Erythroblast (primary cell): ENCODE measurements at regions not wholly inside any gene's neighbourhood (a gene's known extent, or its start where the extent isn't known, plus 50 kb on each side); places are given as distances from the start of the nearest gene placed in this dataset.

ENCODE experiments used
- DNase-seq, 2 experiments: peaks; one replicate each; lab custom pipeline; 2025; lab: John Stamatoyannopoulos, UW
- GATA1 ChIP-seq: IDR thresholded peaks from 2 replicates; pipeline ENCODE4 v1.6.1; 2011; ENCODE audit warnings: low read depth, mild to moderate bottlenecking, control low read depth, low read length, moderate library complexity
- POLR2A ChIP-seq: IDR thresholded peaks from 2 replicates; pipeline ENCODE4 v1.6.1; 2011; ENCODE audit warnings: mild to moderate bottlenecking, low read length

- no peak for TF ChIP-seq POLR2A
- no peak for DNase-seq
These were observed 161.0 kb downstream of the SPATA31D1 start for GRCh38 chr9:82149501-82149946.

DNA sequence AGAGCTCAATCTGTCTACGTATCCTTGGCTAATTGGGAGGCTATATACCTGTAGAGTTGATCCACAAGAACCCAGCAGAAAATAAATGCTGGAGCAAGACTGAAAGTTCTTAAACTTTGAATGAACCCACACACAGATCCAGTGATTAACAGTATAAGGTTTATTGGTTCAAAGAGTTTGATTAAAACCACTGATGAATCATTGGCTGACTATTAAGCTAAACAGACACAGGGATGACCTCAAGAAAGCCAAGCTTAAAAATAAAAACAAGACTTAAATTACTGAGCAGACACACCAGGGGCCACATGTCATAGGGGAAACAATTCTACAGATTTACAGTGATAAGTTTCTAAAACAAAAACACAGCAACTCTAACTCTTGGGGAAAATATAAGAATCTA is 163.6 kb downstream of the SPATA31D1 start:
- TF ChIP-seq GATA1, result no peak
- TF ChIP-seq POLR2A, result no peak

GRCh38 chr9:82153032-82153431 is 164.5 kb downstream of the SPATA31D1 start:
- TF ChIP-seq GATA1 (no peak), POLR2A (no peak)
- DNase-seq, result no peak

More for the DNA sequence above, 163.6 kb downstream of the SPATA31D1 start:
- DNase-seq, result no peak

GRCh38 chr9:82154573-82154972 is 166.0 kb downstream of the SPATA31D1 start:
- no peak for TF ChIP-seq GATA1
- no peak for TF ChIP-seq POLR2A
- no peak for DNase-seq

- TF ChIP-seq GATA1 (no peak), POLR2A (no peak)
- DNase-seq, result no peak
These were observed 173.3 kb downstream of the SPATA31D1 start for GRCh38 chr9:82161876-82162275.

DNA sequence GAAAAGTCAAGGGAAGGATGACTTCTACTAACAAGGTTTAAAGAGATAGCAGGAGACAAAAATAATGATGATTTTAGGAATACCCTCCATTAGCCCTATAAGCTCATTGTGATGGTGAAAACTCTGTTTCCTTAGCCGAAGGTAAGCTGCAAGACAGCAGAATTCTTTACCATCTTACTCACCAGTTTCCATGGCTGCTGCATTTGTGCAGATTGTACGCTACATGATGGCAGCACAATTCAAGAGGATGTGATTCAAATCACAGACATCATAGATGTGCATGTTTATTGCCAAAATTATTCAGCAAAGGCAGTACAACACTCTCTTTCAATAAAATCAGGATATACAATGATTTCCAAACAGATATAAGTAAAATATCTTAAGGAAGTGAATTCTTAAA is 175.6 kb downstream of the SPATA31D1 start:
- DNase-seq, result no peak
- TF ChIP-seq POLR2A (no peak), GATA1 (no peak)

DNA sequence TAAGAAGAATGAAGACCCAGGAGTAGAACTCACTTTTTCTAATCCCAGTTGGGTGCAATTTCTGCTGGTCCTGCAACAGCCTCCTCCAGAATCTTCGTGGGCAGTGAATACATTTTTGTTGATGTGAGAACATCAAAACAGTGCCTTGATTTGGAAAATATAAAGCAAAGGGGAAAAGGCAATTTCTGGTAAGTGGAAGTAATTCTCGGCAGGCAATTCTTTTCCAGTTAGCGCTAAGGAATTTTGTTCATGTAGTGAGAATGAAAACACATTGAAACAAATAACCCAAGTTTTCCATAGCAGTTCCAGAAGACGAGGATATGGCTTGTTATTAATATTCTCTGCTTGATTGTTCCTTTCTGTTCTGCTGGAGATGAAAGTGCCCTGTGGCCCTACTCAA is 178.7 kb downstream of the SPATA31D1 start:
- TF ChIP-seq POLR2A (no peak), GATA1 (no peak)
- no peak for DNase-seq

- TF ChIP-seq GATA1, result no peak
- no peak for TF ChIP-seq POLR2A
- DNase-seq, result no peak
These were observed 180.0 kb downstream of the SPATA31D1 start for GRCh38 chr9:82168585-82168984.

DNA sequence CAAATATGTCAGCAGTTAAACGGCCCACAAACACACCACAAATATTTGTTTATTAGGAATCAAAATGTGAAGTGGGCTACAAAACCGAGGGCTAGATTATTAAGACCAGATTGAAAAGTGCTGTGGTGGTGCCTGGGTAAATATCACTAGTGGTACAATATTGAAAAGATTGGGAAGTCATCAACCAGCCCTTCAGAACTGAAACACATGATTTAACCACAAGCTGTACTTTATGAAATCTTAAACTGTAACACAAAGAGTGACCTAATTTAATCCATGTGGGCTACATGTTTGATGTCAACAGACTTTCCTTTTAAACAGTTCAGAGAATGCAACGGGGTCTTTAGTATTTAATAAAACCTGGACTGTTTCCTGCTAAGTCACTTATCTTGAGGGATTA is 182.3 kb downstream of the SPATA31D1 start:
- TF ChIP-seq GATA1 (no peak), POLR2A (no peak)
- DNase-seq, result no peak

DNA sequence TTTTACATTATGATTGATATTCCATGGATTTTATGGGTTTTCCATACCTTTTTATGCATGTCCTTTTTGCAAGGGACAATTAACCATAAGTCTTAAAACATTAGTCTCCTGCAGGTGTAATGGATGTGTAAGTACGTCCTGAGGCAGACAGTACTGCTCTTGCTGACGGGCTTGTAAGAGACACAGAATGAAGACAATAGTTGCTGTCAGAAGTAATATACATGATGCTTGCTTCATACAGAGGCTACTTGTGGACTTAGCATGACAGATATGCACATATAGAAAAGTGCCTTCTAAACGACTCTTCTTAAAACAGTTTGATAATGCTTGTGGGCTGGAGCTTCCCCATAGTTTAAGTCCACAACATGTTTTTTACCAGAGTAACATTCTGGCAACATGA is 182.7 kb downstream of the SPATA31D1 start:
- DNase-seq, result no peak
- TF ChIP-seq POLR2A, result no peak
- no peak for TF ChIP-seq GATA1

DNA sequence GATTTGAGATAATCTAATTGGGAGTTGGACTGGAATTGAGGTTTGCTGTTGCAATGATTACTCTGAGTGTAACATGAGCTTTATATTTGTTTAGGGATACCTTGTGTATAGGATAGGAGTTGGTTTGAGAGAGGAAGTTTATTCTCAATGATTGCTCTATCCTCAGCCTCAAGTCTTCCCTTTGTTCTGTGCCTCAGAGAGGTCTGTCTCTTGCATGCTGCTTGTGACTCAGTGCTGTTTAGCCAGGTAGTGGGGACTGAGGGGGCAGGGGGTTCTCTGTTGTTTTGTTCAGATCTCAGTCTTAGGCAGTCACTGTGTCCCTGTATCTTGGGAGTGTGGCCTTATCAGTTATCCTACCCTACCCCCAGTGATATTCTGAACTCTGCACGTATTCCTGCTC is 192.1 kb downstream of the SPATA31D1 start:
- TF ChIP-seq GATA1 (no peak), POLR2A (no peak)
- no peak for DNase-seq

DNA sequence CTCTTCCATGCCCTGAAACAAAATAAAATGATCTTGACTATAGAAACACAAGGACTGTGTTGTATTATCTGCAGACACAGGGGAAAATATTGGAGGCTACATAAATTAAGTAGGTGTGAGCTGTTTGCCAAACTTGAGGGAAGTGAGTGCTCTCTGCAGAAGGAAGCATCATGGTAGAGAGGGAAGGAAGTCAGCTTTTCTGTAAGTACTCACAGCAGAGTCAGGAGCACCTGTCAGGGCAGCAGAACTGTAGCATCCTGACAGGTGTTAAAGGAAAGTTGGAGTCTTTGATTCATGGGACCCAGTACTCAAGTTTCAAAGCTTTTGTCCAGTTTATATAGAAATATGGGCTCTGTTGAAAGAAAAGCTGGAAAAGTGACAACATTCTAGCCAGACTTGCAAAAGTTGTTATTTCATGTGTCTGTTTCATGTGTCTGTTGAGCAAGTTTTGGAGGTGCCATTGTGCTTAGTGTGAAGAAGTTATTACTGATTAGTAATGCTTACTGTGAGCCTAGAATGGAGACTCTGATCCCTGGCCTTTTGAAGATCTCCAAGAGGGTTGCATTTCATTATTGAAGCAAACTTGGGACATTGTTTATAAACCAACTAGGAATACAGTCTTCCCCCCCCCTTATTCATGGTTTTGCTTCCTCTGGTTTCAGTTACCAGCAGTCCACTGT is 194.7 kb downstream of the SPATA31D1 start:
- no peak for TF ChIP-seq GATA1
- TF ChIP-seq POLR2A, result no peak
- DNase-seq, result no peak

- TF ChIP-seq GATA1, result no peak
- no peak for TF ChIP-seq POLR2A
- DNase-seq, result no peak
These were observed 196.0 kb downstream of the SPATA31D1 start for GRCh38 chr9:82184524-82184923.

DNA sequence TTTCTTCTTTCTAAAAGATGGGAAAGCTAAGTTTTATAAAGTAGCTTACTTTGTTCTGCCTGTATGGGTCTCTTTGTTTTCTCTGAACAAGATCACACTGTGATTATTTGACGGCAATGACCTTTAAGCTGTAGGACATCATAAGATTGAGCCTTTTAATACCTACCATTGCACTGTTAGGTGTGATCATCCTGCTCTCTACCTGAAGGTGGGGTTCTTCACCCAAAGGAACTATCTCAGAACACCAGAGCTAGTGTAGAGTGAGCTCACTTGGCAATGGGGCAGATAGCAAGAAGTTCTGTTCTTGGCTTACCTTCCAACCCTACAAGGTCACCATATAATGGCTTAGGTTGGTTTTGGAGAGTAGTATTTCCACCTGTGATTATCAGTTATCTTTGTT is 200.2 kb downstream of the SPATA31D1 start:
- TF ChIP-seq GATA1, result no peak
- TF ChIP-seq POLR2A, result no peak
- DNase-seq, result no peak

DNA sequence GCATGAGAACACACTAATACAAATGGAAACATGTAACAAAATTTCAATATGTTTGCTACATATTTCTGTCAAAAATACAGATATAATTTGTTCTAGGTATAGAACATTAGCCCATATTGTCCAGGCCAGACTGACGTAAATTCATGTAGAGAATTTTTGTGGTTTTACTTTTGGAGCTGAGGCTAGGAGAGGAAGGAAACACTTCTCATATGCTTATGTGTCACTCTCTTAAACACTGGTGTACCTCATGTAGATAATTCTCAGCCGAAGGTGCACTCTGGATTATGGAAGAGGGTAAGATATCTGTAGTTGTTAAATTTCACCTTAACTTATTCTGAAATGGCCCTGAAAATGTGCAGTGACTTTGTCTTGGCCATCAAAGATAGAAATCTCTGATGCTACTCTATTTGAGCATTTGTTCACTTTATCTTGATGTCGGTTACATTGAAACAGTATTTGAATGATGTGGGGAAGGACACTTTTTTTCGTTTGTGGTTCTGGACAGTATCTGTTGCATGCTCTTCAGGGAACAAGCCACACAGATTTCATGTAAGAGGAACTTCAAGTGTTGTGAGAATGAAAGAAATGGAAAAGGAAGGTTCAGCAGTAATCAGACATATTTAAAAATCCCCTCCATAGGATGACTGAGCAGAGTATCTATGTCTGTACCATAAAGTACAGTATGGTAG is 202.7 kb downstream of the SPATA31D1 start:
- no peak for DNase-seq
- TF ChIP-seq GATA1 (no peak), POLR2A (no peak)

- no peak for DNase-seq
- TF ChIP-seq GATA1, result no peak
- no peak for TF ChIP-seq POLR2A
These were observed 203.6 kb downstream of the SPATA31D1 start for GRCh38 chr9:82192211-82192610.
